HL-60 (cell line): ENCODE measurements at regions not wholly inside any gene's neighbourhood (a gene's known extent, or its start where the extent isn't known, plus 50 kb on each side); places are given as distances from the start of the nearest gene placed in this dataset.

Experiments used
- DNase-seq, 2 experiments: peaks; one replicate each; pipeline ENCODE4 v3.0.0-alpha.2; 2010 to 2020; ENCODE audit warnings: low read depth in 1 of 2, low spot score in 1 of 2
- H3K27ac ChIP-seq: fragments of 250-450 bp; sonication (Bioruptor Pico); replicated peaks from 2 replicates; pipeline ENCODE4 v1.5.1; 2020; ENCODE audit warnings: mild to moderate bottlenecking, moderate library complexity
- H3K27me3 ChIP-seq: fragments of 250-450 bp; sonication (Bioruptor Pico); 2 replicates; pipeline ENCODE4 v1.5.1; 2021; ENCODE audit warnings: mild to moderate bottlenecking, moderate library complexity; ENCODE audit not compliant: insufficient read depth, poor library complexity, severe bottlenecking
- H3K4me3 ChIP-seq: replicated peaks from 2 replicates; pipeline ENCODE4 v1.5.1; 2011; ENCODE audit warnings: mild to moderate bottlenecking, control low read depth, low read length; ENCODE audit not compliant: insufficient read depth
- CTCF ChIP-seq: IDR thresholded peaks from one replicate; pipeline ENCODE4 v1.5.1; 2011; ENCODE audit warnings: low read length, control low read depth, inconsistent platforms; ENCODE audit not compliant: insufficient read depth
- GABPA ChIP-seq: IDR thresholded peaks from 2 replicates; pipeline ENCODE4 v1.6.1; 2012; ENCODE audit warnings: low read depth
- POLR2AphosphoS5 ChIP-seq: IDR thresholded peaks from 2 replicates; pipeline ENCODE4 v1.6.1; 2012; ENCODE audit warnings: low read depth
- REST ChIP-seq: IDR thresholded peaks from 2 replicates; pipeline ENCODE4 v1.6.1; 2012; ENCODE audit warnings: low read depth; ENCODE audit not compliant: insufficient replicate concordance
- SPI1 ChIP-seq: IDR thresholded peaks from 2 replicates; pipeline ENCODE4 v1.6.1; 2012; ENCODE audit warnings: low read depth, mild to moderate bottlenecking, borderline replicate concordance

GRCh38 chr10:124267911-124268549, 150.7 kb downstream of the OAT start:
- H3K27me3 ChIP-seq, result no peaks in the 10 kb centered on the region
- no peak for TF ChIP-seq POLR2AphosphoS5
- H3K4me3 ChIP-seq, result no peak overlapping the region
- no peak overlapping the region for H3K27ac ChIP-seq
- DNase-seq, result no peak

- no peak overlapping the region for H3K27ac ChIP-seq
- TF ChIP-seq SPI1, result no peak
- no peak for TF ChIP-seq REST
- TF ChIP-seq POLR2AphosphoS5, result no peak
- no peak for TF ChIP-seq CTCF
- TF ChIP-seq GABPA, result no peak
- no peak overlapping the region for H3K4me3 ChIP-seq
- DNase-seq, result no peak
- H3K27me3 ChIP-seq, result no peaks in the 10 kb centered on the region
Observed at GRCh38 chr10:124267231-124267885, 151.4 kb downstream of the OAT start.

GRCh38 chr10:124266468-124267230, 152.1 kb downstream of the OAT start:
- no peak for DNase-seq
- Histone ChIP-seq H3K4me3 (no peak overlapping the region), H3K27ac (no peak overlapping the region), H3K27me3 (no peaks in the 10 kb centered on the region)
- TF ChIP-seq POLR2AphosphoS5 (no peak), REST (no peak), SPI1 (no peak), CTCF (no peak), GABPA (no peak)

GRCh38 chr10:124265776-124266467, 152.8 kb downstream of the OAT start:
- no peak for TF ChIP-seq GABPA
- H3K4me3 ChIP-seq, result no peak overlapping the region
- H3K27ac ChIP-seq, result no peak overlapping the region
- DNase-seq, result no peak
- H3K27me3 ChIP-seq, result no peaks in the 10 kb centered on the region
